ENCODE measurements at regions not wholly inside any gene's neighbourhood (a gene's known extent, or its start where the extent isn't known, plus 50 kb on each side); places are given as distances from the start of the nearest gene placed in this dataset.

- H3K4me3 Mint-ChIP-seq (ENCODE audit: unreplicated experiment): no peak overlapping the region
- TF ChIP-seq CTCF (IDR thresholded peaks at IDR 0.05; ENCODE audit: unreplicated experiment): no peak
- H3K9me3 Mint-ChIP-seq (ENCODE audit: unreplicated experiment): no peaks in the 10 kb centered on the region
- H3K4me1 Mint-ChIP-seq (ENCODE audit: unreplicated experiment): no peaks in the 10 kb centered on the region
- H3K36me3 Mint-ChIP-seq (ENCODE audit: low read depth, unreplicated experiment): no peaks in the 10 kb centered on the region
- H3K27ac Mint-ChIP-seq (ENCODE audit: unreplicated experiment): no peak overlapping the region
- no peaks in the 10 kb centered on the region for H3K27me3 Mint-ChIP-seq (ENCODE audit: unreplicated experiment)
- no peak for DNase-seq (ENCODE audit: low spot score)
Measured at GRCh38 chr3:107044677-107045076, 332.6 kb upstream of the CCDC54 start.

- no peaks in the 10 kb centered on the region for H3K4me1 Mint-ChIP-seq (ENCODE audit: unreplicated experiment)
- no peak for TF ChIP-seq CTCF (IDR thresholded peaks at IDR 0.05; ENCODE audit: unreplicated experiment)
- H3K9me3 Mint-ChIP-seq (ENCODE audit: unreplicated experiment): no peaks in the 10 kb centered on the region
- no peaks in the 10 kb centered on the region for H3K36me3 Mint-ChIP-seq (ENCODE audit: low read depth, unreplicated experiment)
- H3K27ac Mint-ChIP-seq (ENCODE audit: unreplicated experiment): no peak overlapping the region
- H3K27me3 Mint-ChIP-seq (ENCODE audit: unreplicated experiment): no peaks in the 10 kb centered on the region
- no peak for DNase-seq (ENCODE audit: low spot score)
- H3K4me3 Mint-ChIP-seq (ENCODE audit: unreplicated experiment): no peak overlapping the region
Measured at GRCh38 chr3:107045791-107046190, 331.4 kb upstream of the CCDC54 start.

- no peak for TF ChIP-seq CTCF (IDR thresholded peaks at IDR 0.05; ENCODE audit: unreplicated experiment)
- Mint-ChIP-seq H3K27me3 (ENCODE audit: unreplicated experiment) (no peaks in the 10 kb centered on the region), H3K4me3 (ENCODE audit: unreplicated experiment) (no peak overlapping the region), H3K4me1 (ENCODE audit: unreplicated experiment) (no peaks in the 10 kb centered on the region), H3K27ac (ENCODE audit: unreplicated experiment) (no peak overlapping the region), H3K36me3 (ENCODE audit: low read depth, unreplicated experiment) (no peaks in the 10 kb centered on the region), H3K9me3 (ENCODE audit: unreplicated experiment) (no peaks in the 10 kb centered on the region)
- DNase-seq (ENCODE audit: low spot score): no peak
Measured at GRCh38 chr3:107055181-107055942, 321.9 kb upstream of the CCDC54 start.

GRCh38 chr3:107061466-107061865, 315.8 kb upstream of the CCDC54 start:
- Mint-ChIP-seq H3K27me3 (ENCODE audit: unreplicated experiment) (peaks cover 3% of the 10 kb centered on the region), H3K4me1 (ENCODE audit: unreplicated experiment) (peaks cover 24% of the 10 kb centered on the region), H3K4me3 (ENCODE audit: unreplicated experiment) (no peak overlapping the region), H3K9me3 (ENCODE audit: unreplicated experiment) (no peaks in the 10 kb centered on the region), H3K36me3 (ENCODE audit: low read depth, unreplicated experiment) (no peaks in the 10 kb centered on the region), H3K27ac (ENCODE audit: unreplicated experiment) (no peak overlapping the region)
- TF ChIP-seq CTCF (IDR thresholded peaks at IDR 0.05; ENCODE audit: unreplicated experiment): no peak
- DNase-seq (ENCODE audit: low spot score): no peak

- Mint-ChIP-seq H3K36me3 (ENCODE audit: low read depth, unreplicated experiment) (no peaks in the 10 kb centered on the region), H3K27me3 (ENCODE audit: unreplicated experiment) (peaks cover 3% of the 10 kb centered on the region), H3K27ac (ENCODE audit: unreplicated experiment) (no peak overlapping the region), H3K4me3 (ENCODE audit: unreplicated experiment) (no peak overlapping the region), H3K4me1 (ENCODE audit: unreplicated experiment) (peaks cover 24% of the 10 kb centered on the region), H3K9me3 (ENCODE audit: unreplicated experiment) (no peaks in the 10 kb centered on the region)
- no peak for DNase-seq (ENCODE audit: low spot score)
- no peak for TF ChIP-seq CTCF (IDR thresholded peaks at IDR 0.05; ENCODE audit: unreplicated experiment)
Measured at GRCh38 chr3:107062310-107062709, 314.9 kb upstream of the CCDC54 start.

All from endothelial cell (in vitro differentiated cells).